SU-DHL-6 (cell line): ENCODE measurements at regions not wholly inside any gene's neighbourhood (a gene's known extent, or its start where the extent isn't known, plus 50 kb on each side); places are given as distances from the start of the nearest gene placed in this dataset.

Source experiments
- EZH2phosphoT487 ChIP-seq: fragments of 200-600 bp; sonication (generic), shearing (Covaris generic); conservative IDR thresholded peaks from 2 replicates; pipeline ENCODE4 v1.6.1; 2018; ENCODE audit warnings: mild to moderate bottlenecking, antibody characterized with exemption, low read length, moderate library complexity, mixed read lengths
- TF ChIP-seq, protein P1 (sequence below): fragments of 200-600 bp; sonication (generic); IDR thresholded peaks from one replicate; pipeline ENCODE4 v1.5.1; 2017; ENCODE audit warnings: antibody characterized with exemption, mild to moderate bottlenecking, low read length, moderate library complexity; ENCODE audit not compliant: insufficient read depth, poor library complexity, severe bottlenecking

DNA sequence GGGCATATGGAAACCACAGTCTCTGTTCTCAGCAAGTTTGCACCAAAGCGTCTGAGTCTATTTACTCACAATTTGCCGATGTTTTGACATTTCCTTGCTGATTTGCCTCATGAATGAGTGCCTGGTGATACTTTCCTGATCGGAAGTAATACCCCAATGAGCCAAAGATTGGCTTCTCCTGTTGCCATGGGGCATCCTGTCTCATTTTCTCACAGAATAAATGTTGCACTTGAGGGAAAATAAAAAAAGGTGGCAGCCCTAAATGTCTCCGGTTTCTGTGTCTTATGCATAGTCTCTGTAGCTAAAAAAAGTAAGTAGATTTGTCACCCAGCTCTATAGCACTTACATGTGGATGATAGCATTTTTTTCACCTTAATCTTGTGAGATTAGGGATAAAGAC is 73.7 kb upstream of the CADPS start:
- TF ChIP-seq, protein P1, sequence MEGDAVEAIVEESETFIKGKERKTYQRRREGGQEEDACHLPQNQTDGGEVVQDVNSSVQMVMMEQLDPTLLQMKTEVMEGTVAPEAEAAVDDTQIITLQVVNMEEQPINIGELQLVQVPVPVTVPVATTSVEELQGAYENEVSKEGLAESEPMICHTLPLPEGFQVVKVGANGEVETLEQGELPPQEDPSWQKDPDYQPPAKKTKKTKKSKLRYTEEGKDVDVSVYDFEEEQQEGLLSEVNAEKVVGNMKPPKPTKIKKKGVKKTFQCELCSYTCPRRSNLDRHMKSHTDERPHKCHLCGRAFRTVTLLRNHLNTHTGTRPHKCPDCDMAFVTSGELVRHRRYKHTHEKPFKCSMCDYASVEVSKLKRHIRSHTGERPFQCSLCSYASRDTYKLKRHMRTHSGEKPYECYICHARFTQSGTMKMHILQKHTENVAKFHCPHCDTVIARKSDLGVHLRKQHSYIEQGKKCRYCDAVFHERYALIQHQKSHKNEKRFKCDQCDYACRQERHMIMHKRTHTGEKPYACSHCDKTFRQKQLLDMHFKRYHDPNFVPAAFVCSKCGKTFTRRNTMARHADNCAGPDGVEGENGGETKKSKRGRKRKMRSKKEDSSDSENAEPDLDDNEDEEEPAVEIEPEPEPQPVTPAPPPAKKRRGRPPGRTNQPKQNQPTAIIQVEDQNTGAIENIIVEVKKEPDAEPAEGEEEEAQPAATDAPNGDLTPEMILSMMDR, result no peak
- TF ChIP-seq EZH2phosphoT487, result no peak
